Stomach (tissue), 8 donors: ENCODE measurements at regions not wholly inside any gene's neighbourhood (a gene's known extent, or its start where the extent isn't known, plus 50 kb on each side); places are given as distances from the start of the nearest gene placed in this dataset.

Experiments
- DNase-seq, 2 donors: peaks; one replicate each; pipeline versions ENCODE4 v3.0.0 to v3.0.0-alpha.2; 2013 to 2019
- H3K27ac ChIP-seq, 5 donors: fragments of 200-600 bp in 4 of 5; sonication (generic) in 4 of 5; one replicate each; pipeline ENCODE4 v1.5.1; 2013 to 2019; ENCODE audit warnings: mild to moderate bottlenecking in 1 of 5, moderate library complexity in 1 of 5
- H3K27me3 ChIP-seq, 3 donors: fragments of 200-600 bp; sonication (generic); one replicate each; pipeline ENCODE4 v1.5.1; 2017 to 2019; ENCODE audit warnings: mixed run types in 1 of 3
- H3K36me3 ChIP-seq, 4 donors: fragments of 200-600 bp; sonication (generic); 1 replicate in 3 of 4; 2 replicates in 1 of 4; pipeline ENCODE4 v1.5.1; 2016 to 2019
- H3K4me1 ChIP-seq, 4 donors: fragments of 200-600 bp; sonication (generic); one replicate each; pipeline ENCODE4 v1.5.1; 2016 to 2019
- H3K4me3 ChIP-seq, 4 donors: fragments of 200-600 bp; sonication (generic) in 3 of 4; one replicate each; pipeline ENCODE4 v1.5.1; 2016 to 2019; ENCODE audit warnings: mild to moderate bottlenecking in 1 of 4
- H3K9me3 ChIP-seq, 4 donors: fragments of 200-600 bp; sonication (generic); one replicate each; pipeline ENCODE4 v1.5.1; 2016 to 2019
- EP300 ChIP-seq: sonication (generic); formaldehyde crosslinking; IDR thresholded peaks from one replicate; pipeline ENCODE4 v1.6.1; 2017; ENCODE audit warnings: antibody characterized with exemption
- POLR2A ChIP-seq, 4 donors: fragments of 450-650 bp; IDR thresholded peaks; one replicate each; pipeline ENCODE4 v1.6.1; 2016; ENCODE audit warnings: antibody characterized with exemption in 4 of 4, control low read depth in 2 of 4, mild to moderate bottlenecking in 1 of 4, moderate library complexity in 1 of 4
- POLR2AphosphoS5 ChIP-seq, 3 donors: sonication (generic); formaldehyde crosslinking; IDR thresholded peaks; one replicate each; pipeline ENCODE4 v1.6.1; 2016; ENCODE audit warnings: antibody characterized with exemption in 3 of 3
- WGBS, 5 donors: extraction: QIAGEN DNeasy Blood & Tissue Kit in 3 of 5; methylation state at CpG; one replicate each; pipeline versions ENCODE4 v1.1.5 to v1.1.7; 2013 to 2018; 5-methylcytosine and 5-hydroxymethylcytosine counted together
- intact Hi-C: fragments of 100-400 bp; cut with DNase I; formaldehyde crosslinking; loops from one replicate; pipeline ENCODE4 v1.15.1; 2023; ENCODE audit warnings: low total_unique reads
- TF ChIP-seq, protein P1 (sequence below), 7 experiments: fragments of 450-650 bp in 4 of 7; fragments of 200-600 bp in 3 of 7; sonication (generic) in 3 of 7; IDR thresholded peaks; one replicate each; pipeline ENCODE4 v1.5.1; 2016 to 2019; ENCODE audit warnings: antibody characterized with exemption in 7 of 7, control low read depth in 2 of 7, mild to moderate bottlenecking in 1 of 7
- donor health status: healthy with polysubstance abuse.
- donor health status: Bipolar disorder and iron deficiency.
- donor health status: healthy.

- Histone ChIP-seq H3K27me3 (peaks cover 0 to 17% (median 10%) of the 10 kb centered on the region in 3 donors), H3K4me3 (no peak overlapping the region), H3K27ac (no peak overlapping the region), H3K36me3 (no peaks in the 10 kb centered on the region), H3K9me3 (peaks cover 0 to 4% (median 0%) of the 10 kb centered on the region in 4 donors), H3K4me1 (no peaks in the 10 kb centered on the region)
- intact Hi-C loops: no loop called here
- 34 to 60% (median 36%) methylated on average over 5 of the region's 5 CpGs for WGBS, 5 donors
- DNase-seq: no peak
- TF ChIP-seq POLR2A (IDR thresholded peaks at IDR 0.05) (no peak), POLR2AphosphoS5 (IDR thresholded peaks at IDR 0.05) (no peak), EP300 (no peak)
- TF ChIP-seq, protein P1, sequence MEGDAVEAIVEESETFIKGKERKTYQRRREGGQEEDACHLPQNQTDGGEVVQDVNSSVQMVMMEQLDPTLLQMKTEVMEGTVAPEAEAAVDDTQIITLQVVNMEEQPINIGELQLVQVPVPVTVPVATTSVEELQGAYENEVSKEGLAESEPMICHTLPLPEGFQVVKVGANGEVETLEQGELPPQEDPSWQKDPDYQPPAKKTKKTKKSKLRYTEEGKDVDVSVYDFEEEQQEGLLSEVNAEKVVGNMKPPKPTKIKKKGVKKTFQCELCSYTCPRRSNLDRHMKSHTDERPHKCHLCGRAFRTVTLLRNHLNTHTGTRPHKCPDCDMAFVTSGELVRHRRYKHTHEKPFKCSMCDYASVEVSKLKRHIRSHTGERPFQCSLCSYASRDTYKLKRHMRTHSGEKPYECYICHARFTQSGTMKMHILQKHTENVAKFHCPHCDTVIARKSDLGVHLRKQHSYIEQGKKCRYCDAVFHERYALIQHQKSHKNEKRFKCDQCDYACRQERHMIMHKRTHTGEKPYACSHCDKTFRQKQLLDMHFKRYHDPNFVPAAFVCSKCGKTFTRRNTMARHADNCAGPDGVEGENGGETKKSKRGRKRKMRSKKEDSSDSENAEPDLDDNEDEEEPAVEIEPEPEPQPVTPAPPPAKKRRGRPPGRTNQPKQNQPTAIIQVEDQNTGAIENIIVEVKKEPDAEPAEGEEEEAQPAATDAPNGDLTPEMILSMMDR (IDR thresholded peaks at IDR 0.05): no peak
These were observed 183.7 kb upstream of the CADM1 start for GRCh38 chr11:115687934-115688333.

- Histone ChIP-seq H3K36me3 (no peaks in the 10 kb centered on the region), H3K4me3 (no peak overlapping the region), H3K27me3 (peaks cover 0 to 11% (median 7%) of the 10 kb centered on the region in 3 donors), H3K27ac (no peak overlapping the region), H3K9me3 (peaks cover 0 to 4% (median 0%) of the 10 kb centered on the region in 4 donors), H3K4me1 (no peaks in the 10 kb centered on the region)
- 57 to 83% (median 69%) methylated on average over 8 of the region's 8 CpGs for WGBS, 5 donors
- no peak for TF ChIP-seq POLR2A (IDR thresholded peaks at IDR 0.05)
- DNase-seq: no peak
- intact Hi-C loops: no loop called here
These were observed 180.5 kb upstream of the CADM1 start for GRCh38 chr11:115684699-115685098.

GRCh38 chr11:115684135-115684534 lies 179.9 kb upstream of the CADM1 start:
- H3K36me3 ChIP-seq: no peaks in the 10 kb centered on the region
- intact Hi-C loops: no loop called here
- H3K27ac ChIP-seq: no peak overlapping the region
- DNase-seq: no peak
- no peak for TF ChIP-seq POLR2A (IDR thresholded peaks at IDR 0.05)
- H3K27me3 ChIP-seq: peaks cover 0 to 9% (median 3%) of the 10 kb centered on the region in 3 donors
- H3K4me3 ChIP-seq: no peak overlapping the region
- H3K9me3 ChIP-seq: peaks cover 0 to 4% (median 0%) of the 10 kb centered on the region in 4 donors
- 81 to 89% (median 88%) methylated on average over 2 of the region's 2 CpGs for WGBS, 5 donors
- H3K4me1 ChIP-seq: no peaks in the 10 kb centered on the region

GRCh38 chr11:115682888-115683287 lies 178.7 kb upstream of the CADM1 start:
- DNase-seq: no peak
- Histone ChIP-seq H3K9me3 (peaks cover 0 to 4% (median 0%) of the 10 kb centered on the region in 4 donors), H3K4me1 (no peaks in the 10 kb centered on the region), H3K27ac (no peak overlapping the region), H3K27me3 (peaks cover 0 to under 1% (median 0%) of the 10 kb centered on the region in 3 donors), H3K36me3 (no peaks in the 10 kb centered on the region), H3K4me3 (no peak overlapping the region)
- TF ChIP-seq POLR2AphosphoS5 (IDR thresholded peaks at IDR 0.05): no peak
- TF ChIP-seq EP300: no peak
- TF ChIP-seq POLR2A (IDR thresholded peaks at IDR 0.05): no peak
- TF ChIP-seq, protein P1 (IDR thresholded peaks at IDR 0.05): no peak
- intact Hi-C loops: no loop called here
- WGBS, 5 donors: 57 to 92% (median 78%) methylated on average over 3 of the region's 3 CpGs

GRCh38 chr11:115682101-115682500 lies 177.9 kb upstream of the CADM1 start:
- no peak for DNase-seq
- TF ChIP-seq POLR2A (IDR thresholded peaks at IDR 0.05) (no peak), EP300 (no peak), POLR2AphosphoS5 (IDR thresholded peaks at IDR 0.05) (no peak)
- TF ChIP-seq, protein P1 (IDR thresholded peaks at IDR 0.05): no peak
- H3K4me3 ChIP-seq: no peak overlapping the region
- peaks cover 0 to 4% (median 0%) of the 10 kb centered on the region in 4 donors for H3K9me3 ChIP-seq
- no peaks in the 10 kb centered on the region for H3K36me3 ChIP-seq
- H3K27me3 ChIP-seq: no peaks in the 10 kb centered on the region
- H3K4me1 ChIP-seq: no peaks in the 10 kb centered on the region
- WGBS, 5 donors: 81 to 90% (median 87%) methylated on average over 5 of the region's 5 CpGs
- no peak overlapping the region for H3K27ac ChIP-seq
- intact Hi-C loops: no loop called here
